PC-3 (cell line): ENCODE measurements at regions not wholly inside any gene's neighbourhood (a gene's known extent, or its start where the extent isn't known, plus 50 kb on each side); places are given as distances from the start of the nearest gene placed in this dataset.

Experiments
- ATAC-seq: fragments of 200-7000 bp; cut with Tn5 transposase; 2 replicates; pipeline ENCODE4 v1.9.1; 2020; ENCODE audit warnings: mild to moderate bottlenecking, moderate library complexity
- BruUV-seq: library from RNA; stranded (reverse); fragments of 400-500 nt; replicated peaks from 2 replicates; lab custom pipeline; 2021; lab: Mats Ljungman, UMichigan
- CTCF ChIA-PET: fragments of 300-600 bp; sonication (Branson Sonifier 250); formaldehyde crosslinking; loops from one replicate; lab custom pipeline; 2022; ENCODE audit warnings: antibody characterized with exemption; lab: Charles Lee
- POLR2A ChIA-PET: fragments of 300-600 bp; sonication (Branson Sonifier 250); formaldehyde crosslinking; loops from one replicate; lab custom pipeline; 2022; ENCODE audit warnings: antibody characterized with exemption; ENCODE audit not compliant: unreplicated experiment; lab: Charles Lee
- DNase-seq: peaks from one replicate; pipeline ENCODE4 v3.0.0-alpha.2; 2015
- H2AFZ ChIP-seq: fragments of 300-600 bp; sonication (generic); 2 replicates; pipeline ENCODE4 v1.6.0; 2016; ENCODE audit warnings: antibody characterized with exemption, low read length
- H3F3A ChIP-seq: fragments of 300-600 bp; sonication (generic); one replicate; pipeline ENCODE4 v1.6.0; 2017; ENCODE audit warnings: antibody characterized with exemption, low read length, control low read depth, mild to moderate bottlenecking; ENCODE audit not compliant: unreplicated experiment
- H3K27ac ChIP-seq: fragments of 300-600 bp; sonication (generic); 2 replicates; pipeline ENCODE4 v1.5.1; 2016; ENCODE audit warnings: mild to moderate bottlenecking, low read length
- H3K27me3 ChIP-seq: fragments of 300-600 bp; sonication (generic); 2 replicates; pipeline ENCODE4 v1.6.1; 2016; ENCODE audit warnings: low read length, mixed read lengths
- H3K36me3 ChIP-seq: fragments of 300-600 bp; sonication (generic); 2 replicates; pipeline ENCODE4 v1.6.1; 2016; ENCODE audit warnings: low read depth, mixed run types, low read length, mixed read lengths
- H3K4me1 ChIP-seq: fragments of 300-600 bp; sonication (generic); 2 replicates; pipeline ENCODE4 v1.5.1; 2016; ENCODE audit warnings: low read length; ENCODE audit not compliant: insufficient read depth
- H3K4me2 ChIP-seq: fragments of 300-600 bp; sonication (generic); 2 replicates; pipeline ENCODE4 v1.6.0; 2016; ENCODE audit warnings: low read length
- H3K4me3 ChIP-seq: fragments of 300-600 bp; sonication (generic); 2 replicates; pipeline ENCODE4 v1.5.1; 2016; ENCODE audit warnings: mild to moderate bottlenecking, low read length, mixed read lengths
- H3K79me2 ChIP-seq: fragments of 300-600 bp; sonication (generic); 2 replicates; pipeline ENCODE4 v1.6.1; 2017; ENCODE audit warnings: low read length, mixed read lengths
- H3K9ac ChIP-seq: fragments of 300-600 bp; sonication (generic); 2 replicates; pipeline ENCODE4 v1.6.0; 2016; ENCODE audit warnings: mild to moderate bottlenecking, low read length
- H3K9me2 ChIP-seq: fragments of 300-600 bp; sonication (generic); replicated peaks from 2 replicates; pipeline ENCODE4 v1.6.1; 2016; ENCODE audit warnings: mixed run types, low read length, mixed read lengths
- H3K9me3 ChIP-seq: fragments of 300-600 bp; sonication (generic); 2 replicates; pipeline ENCODE4 v1.6.1; 2016; ENCODE audit warnings: low read length, mixed read lengths
- H4K20me1 ChIP-seq: fragments of 300-600 bp; sonication (generic); 2 replicates; pipeline ENCODE4 v1.6.1; 2016; ENCODE audit warnings: low read length, mixed read lengths
- EZH2 ChIP-seq: fragments of 300-600 bp; sonication (generic); IDR thresholded peaks from one replicate; pipeline ENCODE4 v1.6.1; 2017; ENCODE audit warnings: antibody characterized with exemption, mild to moderate bottlenecking, low read length; ENCODE audit not compliant: unreplicated experiment
- EZH2phosphoT487 ChIP-seq: fragments of 300-600 bp; sonication (generic); IDR thresholded peaks from 2 replicates; pipeline ENCODE4 v1.6.1; 2018; ENCODE audit warnings: mild to moderate bottlenecking, antibody characterized with exemption, low read length, borderline replicate concordance
- intact Hi-C: fragments of 100-400 bp; cut with micrococcal nuclease; formaldehyde crosslinking; loops from 2 replicates; pipeline ENCODE4 v1.9.0; 2023
- TF ChIP-seq, protein P1 (sequence below): fragments of 300-600 bp; sonication (generic); conservative IDR thresholded peaks from 2 replicates; pipeline ENCODE4 v1.5.1; 2017; ENCODE audit warnings: antibody characterized with exemption, low read depth, mild to moderate bottlenecking, low read length

DNA sequence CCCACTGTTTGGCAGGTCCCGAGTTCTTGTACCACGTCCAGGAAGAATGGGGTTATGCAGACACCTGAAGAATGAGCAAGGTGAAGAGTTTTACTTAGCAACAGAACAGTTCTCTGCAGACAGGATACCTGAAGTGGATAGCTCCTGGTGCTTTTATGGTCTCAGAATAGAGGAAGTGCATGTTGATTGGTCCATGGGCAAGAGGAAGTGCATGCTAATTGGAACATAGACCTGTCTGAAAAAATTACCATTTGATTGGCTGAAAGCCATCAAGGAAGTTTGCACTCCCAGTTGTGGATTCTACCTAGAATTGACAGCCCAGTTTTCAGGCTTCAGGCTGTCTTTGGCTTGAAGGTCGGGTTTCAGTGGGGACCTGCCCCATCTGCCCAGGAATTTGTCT lies 887.5 kb downstream of the FAT4 start:
- Histone ChIP-seq H2AFZ (no peak overlapping the region), H3K27me3 (no peaks in the 10 kb centered on the region), H3K4me2 (no peak overlapping the region), H3K4me3 (no peak overlapping the region), H4K20me1 (no peaks in the 10 kb centered on the region), H3K4me1 (no peaks in the 10 kb centered on the region), H3K9me2 (no peaks in the 10 kb centered on the region), H3K27ac (no peak overlapping the region), H3K9me3 (no peaks in the 10 kb centered on the region), H3K36me3 (no peaks in the 10 kb centered on the region), H3K79me2 (no peaks in the 10 kb centered on the region), H3K9ac (no peak overlapping the region), H3F3A (no peaks in the 10 kb centered on the region)
- no peak for TF ChIP-seq EZH2
- DNase-seq (no peak), ATAC-seq (no peak)
- ChIA-PET POLR2A (no interaction called here), CTCF (no interaction called here)
- intact Hi-C loops, result no loop called here
- no TSS peak for BruUV-seq

DNA sequence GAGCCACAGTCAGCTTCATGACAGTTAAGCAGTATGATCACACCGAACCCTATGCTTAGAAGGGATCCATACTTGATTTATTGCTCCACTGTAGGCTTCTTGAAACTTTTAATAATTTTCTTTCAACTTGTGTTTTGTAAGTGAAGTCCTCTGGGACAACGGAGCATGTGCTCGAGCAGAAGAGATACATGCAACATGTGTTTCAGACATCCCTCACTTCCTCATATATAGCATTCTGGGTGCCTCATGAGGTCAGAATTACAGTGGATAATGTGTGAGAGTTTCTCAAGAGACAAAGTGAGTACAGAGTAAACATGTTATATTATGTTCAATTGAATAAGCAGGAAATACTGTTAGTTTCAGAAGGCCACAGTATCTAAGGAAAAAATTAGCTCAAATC lies 893.2 kb downstream of the FAT4 start:
- Histone ChIP-seq H3K4me1 (no peaks in the 10 kb centered on the region), H3K27me3 (no peaks in the 10 kb centered on the region), H2AFZ (no peak overlapping the region), H3F3A (no peaks in the 10 kb centered on the region), H3K9ac (no peak overlapping the region), H3K79me2 (no peaks in the 10 kb centered on the region), H3K27ac (no peak overlapping the region), H3K9me2 (no peaks in the 10 kb centered on the region), H3K36me3 (no peaks in the 10 kb centered on the region), H4K20me1 (no peaks in the 10 kb centered on the region), H3K4me2 (no peak overlapping the region), H3K9me3 (no peaks in the 10 kb centered on the region), H3K4me3 (no peak overlapping the region)
- BruUV-seq, result no TSS peak
- ChIA-PET CTCF (no interaction called here), POLR2A (no interaction called here)
- TF ChIP-seq EZH2, result no peak
- TF ChIP-seq EZH2phosphoT487, result no peak
- TF ChIP-seq, protein P1, sequence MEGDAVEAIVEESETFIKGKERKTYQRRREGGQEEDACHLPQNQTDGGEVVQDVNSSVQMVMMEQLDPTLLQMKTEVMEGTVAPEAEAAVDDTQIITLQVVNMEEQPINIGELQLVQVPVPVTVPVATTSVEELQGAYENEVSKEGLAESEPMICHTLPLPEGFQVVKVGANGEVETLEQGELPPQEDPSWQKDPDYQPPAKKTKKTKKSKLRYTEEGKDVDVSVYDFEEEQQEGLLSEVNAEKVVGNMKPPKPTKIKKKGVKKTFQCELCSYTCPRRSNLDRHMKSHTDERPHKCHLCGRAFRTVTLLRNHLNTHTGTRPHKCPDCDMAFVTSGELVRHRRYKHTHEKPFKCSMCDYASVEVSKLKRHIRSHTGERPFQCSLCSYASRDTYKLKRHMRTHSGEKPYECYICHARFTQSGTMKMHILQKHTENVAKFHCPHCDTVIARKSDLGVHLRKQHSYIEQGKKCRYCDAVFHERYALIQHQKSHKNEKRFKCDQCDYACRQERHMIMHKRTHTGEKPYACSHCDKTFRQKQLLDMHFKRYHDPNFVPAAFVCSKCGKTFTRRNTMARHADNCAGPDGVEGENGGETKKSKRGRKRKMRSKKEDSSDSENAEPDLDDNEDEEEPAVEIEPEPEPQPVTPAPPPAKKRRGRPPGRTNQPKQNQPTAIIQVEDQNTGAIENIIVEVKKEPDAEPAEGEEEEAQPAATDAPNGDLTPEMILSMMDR, result no peak
- intact Hi-C loops, result no loop called here
- ATAC-seq, result no peak
- no peak for DNase-seq

DNA sequence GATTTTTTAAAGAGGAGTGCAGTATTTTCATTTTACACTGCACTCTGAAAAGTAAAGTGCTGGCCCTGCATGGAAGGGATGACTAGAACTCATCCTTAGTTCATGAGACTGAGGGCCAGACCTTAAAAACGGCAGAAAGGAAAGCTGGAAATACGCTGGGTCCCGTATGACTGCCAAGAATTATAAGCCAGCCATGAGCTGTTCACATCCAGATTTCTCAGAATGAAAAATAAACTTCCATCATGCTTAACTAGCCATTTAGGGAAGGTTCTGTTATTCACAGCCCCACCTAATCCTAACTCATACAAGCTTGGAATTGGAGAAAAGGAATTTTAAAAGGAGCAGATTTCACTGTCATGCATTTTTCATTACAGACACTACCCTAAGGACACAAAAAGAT lies 894.4 kb downstream of the FAT4 start:
- no peaks in the 10 kb centered on the region for H3K79me2 ChIP-seq
- no peak overlapping the region for H2AFZ ChIP-seq
- H3K4me2 ChIP-seq, result no peak overlapping the region
- no peaks in the 10 kb centered on the region for H4K20me1 ChIP-seq
- no peaks in the 10 kb centered on the region for H3F3A ChIP-seq
- CTCF ChIA-PET, result no interaction called here
- no peaks in the 10 kb centered on the region for H3K9me2 ChIP-seq
- H3K27ac ChIP-seq, result no peak overlapping the region
- H3K4me1 ChIP-seq, result no peaks in the 10 kb centered on the region
- DNase-seq, result no peak
- H3K9ac ChIP-seq, result no peak overlapping the region
- POLR2A ChIA-PET, result no interaction called here
- no peaks in the 10 kb centered on the region for H3K27me3 ChIP-seq
- no peak overlapping the region for H3K4me3 ChIP-seq
- intact Hi-C loops, result no loop called here
- BruUV-seq, result no TSS peak
- ATAC-seq, result no peak
- TF ChIP-seq EZH2phosphoT487, result no peak
- TF ChIP-seq EZH2, result no peak
- no peaks in the 10 kb centered on the region for H3K9me3 ChIP-seq
- no peaks in the 10 kb centered on the region for H3K36me3 ChIP-seq

DNA sequence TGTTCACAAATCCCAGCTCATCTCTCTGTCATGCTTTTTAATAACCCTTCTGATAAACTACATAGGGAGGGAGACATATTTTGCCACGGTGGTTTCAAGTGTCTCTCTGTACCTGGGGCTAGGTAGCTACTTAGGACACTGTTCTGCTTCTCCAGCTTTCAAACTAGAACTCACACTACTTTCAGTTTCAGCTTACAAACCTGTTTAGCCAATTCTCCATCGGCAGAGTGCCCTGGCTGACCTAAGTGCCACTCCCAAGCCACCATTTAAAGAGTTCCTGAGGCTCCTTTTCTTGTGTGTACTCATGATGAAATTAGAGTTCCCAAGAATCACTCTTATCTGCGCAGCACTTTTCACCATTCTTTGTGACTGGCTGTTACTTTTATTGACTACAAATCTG lies 899.2 kb downstream of the FAT4 start:
- Histone ChIP-seq H3K36me3 (no peaks in the 10 kb centered on the region), H2AFZ (peak overlapping the region; percentile 37; the same call in 1 of the 2 replicates), H3K79me2 (no peaks in the 10 kb centered on the region), H3K9me3 (no peaks in the 10 kb centered on the region), H3K27me3 (no peaks in the 10 kb centered on the region), H3K27ac (no peak overlapping the region), H3F3A (no peaks in the 10 kb centered on the region), H3K9me2 (no peaks in the 10 kb centered on the region), H3K4me2 (peak overlapping the region; percentile 28), H4K20me1 (no peaks in the 10 kb centered on the region), H3K4me3 (no peak overlapping the region), H3K4me1 (no peaks in the 10 kb centered on the region), H3K9ac (no peak overlapping the region)
- ATAC-seq (no peak), DNase-seq (peak; percentile 2)
- no peak for TF ChIP-seq EZH2phosphoT487
- TF ChIP-seq, protein P1, result no peak
- TF ChIP-seq EZH2, result no peak
- ChIA-PET POLR2A (no interaction called here), CTCF (no interaction called here)
- no TSS peak for BruUV-seq
- intact Hi-C loops, result no loop called here
